22Rv1 (cell line): ENCODE measurements at regions not wholly inside any gene's neighbourhood (a gene's known extent, or its start where the extent isn't known, plus 50 kb on each side); places are given as distances from the start of the nearest gene placed in this dataset.

Experiments used
- H3K27ac ChIP-seq: fragments of 450-650 bp; 2 replicates; pipeline ENCODE4 v1.5.1; 2017
- ZFX ChIP-seq: fragments of 450-650 bp; IDR thresholded peaks from 2 replicates; pipeline ENCODE4 v1.6.1; 2017; ENCODE audit warnings: antibody characterized with exemption, borderline replicate concordance
- TF ChIP-seq, protein P1 (sequence below): fragments of 450-650 bp; IDR thresholded peaks from 2 replicates; pipeline ENCODE4 v1.5.1; 2017; ENCODE audit warnings: mild to moderate bottlenecking

DNA sequence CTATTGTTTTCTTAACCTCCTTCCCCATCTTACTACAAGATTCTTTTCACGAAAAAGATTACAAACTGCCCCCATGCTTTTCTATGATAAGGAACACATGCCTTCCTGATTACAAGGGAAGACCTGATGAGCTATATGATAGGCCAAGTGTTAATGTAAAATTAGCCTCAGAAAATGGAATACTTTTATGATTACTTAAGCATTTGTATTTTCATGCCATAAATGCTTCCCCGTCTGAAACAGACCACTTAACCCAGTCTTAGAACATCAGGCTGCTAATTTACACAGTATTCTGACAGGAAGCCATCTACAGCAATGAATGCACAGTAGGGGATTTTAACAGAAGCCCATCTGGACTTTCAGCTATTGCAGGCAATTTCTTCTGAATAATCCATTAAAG is 274.9 kb downstream of the HAO1 start:
- no peak for TF ChIP-seq ZFX
- TF ChIP-seq, protein P1, sequence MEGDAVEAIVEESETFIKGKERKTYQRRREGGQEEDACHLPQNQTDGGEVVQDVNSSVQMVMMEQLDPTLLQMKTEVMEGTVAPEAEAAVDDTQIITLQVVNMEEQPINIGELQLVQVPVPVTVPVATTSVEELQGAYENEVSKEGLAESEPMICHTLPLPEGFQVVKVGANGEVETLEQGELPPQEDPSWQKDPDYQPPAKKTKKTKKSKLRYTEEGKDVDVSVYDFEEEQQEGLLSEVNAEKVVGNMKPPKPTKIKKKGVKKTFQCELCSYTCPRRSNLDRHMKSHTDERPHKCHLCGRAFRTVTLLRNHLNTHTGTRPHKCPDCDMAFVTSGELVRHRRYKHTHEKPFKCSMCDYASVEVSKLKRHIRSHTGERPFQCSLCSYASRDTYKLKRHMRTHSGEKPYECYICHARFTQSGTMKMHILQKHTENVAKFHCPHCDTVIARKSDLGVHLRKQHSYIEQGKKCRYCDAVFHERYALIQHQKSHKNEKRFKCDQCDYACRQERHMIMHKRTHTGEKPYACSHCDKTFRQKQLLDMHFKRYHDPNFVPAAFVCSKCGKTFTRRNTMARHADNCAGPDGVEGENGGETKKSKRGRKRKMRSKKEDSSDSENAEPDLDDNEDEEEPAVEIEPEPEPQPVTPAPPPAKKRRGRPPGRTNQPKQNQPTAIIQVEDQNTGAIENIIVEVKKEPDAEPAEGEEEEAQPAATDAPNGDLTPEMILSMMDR = no peak
- no peak overlapping the region for H3K27ac ChIP-seq

DNA sequence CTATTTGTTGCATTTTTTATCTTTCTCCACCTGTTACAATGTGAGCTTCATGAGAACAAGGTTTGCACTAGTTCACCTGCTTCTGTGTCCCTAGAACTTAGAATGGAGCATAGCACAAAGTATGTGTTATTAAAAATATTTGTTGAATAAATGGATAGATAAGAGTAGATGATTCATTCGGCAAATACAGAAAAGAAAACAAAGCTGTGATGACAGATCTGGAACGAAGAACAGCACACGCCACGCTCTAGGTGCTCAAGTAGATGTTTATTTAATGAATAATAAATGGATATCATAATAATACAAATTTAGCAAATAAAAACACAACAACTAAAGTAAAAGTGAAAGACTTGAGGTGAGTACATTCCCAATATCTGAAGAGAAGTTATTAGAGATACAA is 273.1 kb downstream of the HAO1 start:
- TF ChIP-seq, protein P1 = no peak
- no peak for TF ChIP-seq ZFX

DNA sequence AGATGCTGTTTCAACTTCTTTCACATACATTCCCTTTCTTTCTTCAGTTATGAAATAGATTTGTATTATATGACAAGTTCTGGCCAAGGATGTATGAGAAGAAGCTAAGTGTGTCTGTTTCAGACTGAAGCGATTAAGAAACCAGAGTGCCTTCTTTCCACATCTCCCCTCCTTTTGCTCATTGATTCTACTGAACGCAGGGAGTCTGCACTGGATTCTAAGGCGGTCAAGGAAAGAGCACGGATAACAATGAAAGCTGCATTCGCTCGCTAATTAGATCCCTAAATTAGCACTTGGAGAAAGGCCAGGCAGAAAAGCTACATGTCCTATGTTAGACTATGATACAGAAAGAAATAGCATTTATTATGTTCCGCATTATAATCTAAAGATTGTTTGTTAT is 267.7 kb downstream of the HAO1 start:
- no peak for TF ChIP-seq ZFX
- TF ChIP-seq, protein P1 = no peak

More for the DNA sequence above, 273.1 kb downstream of the HAO1 start:
- H3K27ac ChIP-seq = no peak overlapping the region

DNA sequence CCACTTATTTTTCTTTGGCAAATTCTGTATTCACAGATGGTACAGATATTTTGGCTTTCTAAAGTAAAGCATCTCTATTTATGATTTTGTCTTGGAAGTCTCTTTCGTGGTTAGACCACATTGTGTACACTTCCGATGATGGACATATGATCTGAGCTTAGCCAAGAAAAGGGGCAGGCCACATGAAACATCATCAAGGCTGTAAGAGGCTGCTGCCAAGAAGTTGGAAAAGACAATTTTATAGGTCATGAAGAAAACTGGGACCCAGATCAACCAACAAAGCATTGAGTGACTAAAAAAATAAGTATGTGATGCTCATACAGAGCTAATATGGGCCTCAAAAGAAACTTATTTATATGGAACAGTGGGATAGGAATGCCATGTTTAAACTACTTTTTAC is 266.4 kb downstream of the HAO1 start:
- no peak overlapping the region for H3K27ac ChIP-seq
- TF ChIP-seq, protein P1 = no peak
- no peak for TF ChIP-seq ZFX

More for the DNA sequence above, 267.7 kb downstream of the HAO1 start:
- H3K27ac ChIP-seq = no peak overlapping the region

DNA sequence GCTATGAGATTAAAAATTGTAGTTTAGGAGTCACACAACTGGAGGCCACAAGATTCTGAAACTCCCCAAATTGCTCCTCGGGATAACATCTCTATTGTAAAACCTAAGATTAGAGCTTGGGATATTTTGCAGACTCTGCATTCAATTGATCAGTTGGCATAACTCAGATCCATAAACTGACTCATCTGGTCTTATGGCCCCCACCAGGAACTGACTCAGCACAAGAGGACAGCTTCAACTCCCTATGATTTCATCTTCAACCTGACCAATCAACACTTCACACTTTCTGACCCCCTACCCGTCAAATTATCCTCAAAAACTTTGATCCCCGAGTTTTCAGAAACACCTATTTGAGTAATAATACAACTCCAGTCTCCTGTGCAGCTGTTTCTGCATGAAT is 257.3 kb downstream of the HAO1 start:
- H3K27ac ChIP-seq = no peak overlapping the region
- TF ChIP-seq ZFX = no peak
- TF ChIP-seq, protein P1 = no peak

DNA sequence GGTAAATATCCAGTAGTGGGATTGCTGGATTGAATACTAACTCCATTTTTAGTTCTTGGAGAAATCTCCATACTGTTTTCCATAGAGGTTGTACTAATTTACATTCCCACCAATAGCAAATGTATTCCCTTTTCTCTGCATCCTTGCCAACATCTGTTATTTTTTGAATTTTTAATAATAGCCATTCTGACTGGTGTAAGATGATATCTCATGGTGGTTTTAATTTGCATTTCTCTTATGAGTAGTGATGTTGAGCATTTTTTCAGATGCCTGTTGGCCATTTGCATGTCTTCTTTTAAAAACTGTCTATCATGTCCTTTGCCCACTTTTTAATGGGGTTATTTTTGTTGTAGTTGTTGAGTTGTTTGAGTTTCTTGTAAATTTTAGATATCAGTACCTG is 253.2 kb downstream of the HAO1 start:
- TF ChIP-seq, protein P1 = no peak
- TF ChIP-seq ZFX = no peak
- no peak overlapping the region for H3K27ac ChIP-seq

DNA sequence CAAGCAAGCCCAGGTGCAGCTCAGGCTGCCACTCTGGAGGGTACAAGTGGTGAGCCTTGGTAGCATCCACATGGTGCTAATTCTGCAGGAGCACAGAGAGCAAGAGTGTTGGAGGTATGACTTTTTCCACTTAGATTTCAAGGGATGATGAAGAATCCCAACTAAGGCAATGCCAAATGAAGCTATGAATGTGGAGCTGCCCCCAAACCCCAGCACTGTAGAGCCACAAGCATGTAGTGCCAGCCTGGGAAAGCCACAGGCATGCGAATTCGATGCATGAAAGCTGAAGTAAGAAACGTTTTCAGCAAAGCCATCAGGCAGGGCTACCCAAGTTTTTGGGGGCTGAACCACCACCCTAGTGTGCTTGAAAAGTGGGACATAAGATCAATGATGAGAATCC is 251.1 kb downstream of the HAO1 start:
- no peak overlapping the region for H3K27ac ChIP-seq
- TF ChIP-seq, protein P1 = no peak
- no peak for TF ChIP-seq ZFX
